GM19099 (cell line): ENCODE measurements at regions not wholly inside any gene's neighbourhood (a gene's known extent, or its start where the extent isn't known, plus 50 kb on each side); places are given as distances from the start of the nearest gene placed in this dataset.

Source experiments
- POLR2A ChIP-seq: IDR thresholded peaks from 3 replicates; pipeline ENCODE4 v1.6.1; 2011; ENCODE audit warnings: low read depth; ENCODE audit not compliant: insufficient read length; ENCODE audit errors: extremely low read depth

DNA sequence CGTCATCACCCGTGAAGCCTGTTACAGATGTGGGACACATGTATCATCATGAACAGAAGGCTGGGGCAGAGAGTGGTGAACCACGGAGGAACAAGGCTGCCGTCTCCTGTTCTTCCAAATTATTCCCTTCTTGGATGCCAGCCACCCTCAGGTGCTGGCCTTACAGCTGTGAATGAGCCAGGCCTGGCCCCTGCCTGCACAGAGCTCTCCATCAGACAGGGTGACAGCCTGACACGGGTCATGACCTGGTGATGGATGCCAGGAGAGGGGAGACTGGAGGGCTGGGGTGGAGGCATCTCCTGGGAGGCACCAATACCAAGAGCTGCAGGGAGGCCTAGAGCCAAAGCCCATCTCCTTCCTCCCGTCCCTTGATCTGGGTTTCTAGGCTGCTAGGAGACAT is 230.0 kb upstream of the C1orf174 start:
- TF ChIP-seq POLR2A = no peak

DNA sequence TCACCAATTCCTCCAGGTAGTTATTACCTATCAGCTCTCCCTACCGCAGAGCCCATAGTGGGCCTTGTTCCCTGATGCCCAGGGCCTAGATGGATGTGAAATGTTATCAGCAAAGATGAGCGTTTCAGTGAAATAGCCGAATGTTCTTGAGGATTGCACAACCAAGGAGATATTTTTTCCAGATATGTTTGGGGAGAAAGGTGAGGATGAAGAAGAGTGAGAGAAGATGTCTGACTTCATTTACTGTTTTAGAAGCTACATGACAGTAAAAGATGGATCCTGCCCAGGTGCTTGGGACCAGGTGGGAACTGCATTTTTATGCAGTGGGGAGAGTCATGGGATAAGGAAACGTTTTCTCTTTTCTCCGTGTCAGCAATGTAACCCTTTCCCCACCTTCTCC is 231.7 kb upstream of the C1orf174 start:
- no peak for TF ChIP-seq POLR2A

- TF ChIP-seq POLR2A = no peak
These were observed 232.6 kb upstream of the C1orf174 start for GRCh38 chr1:4132352-4133296.

GRCh38 chr1:4133297-4133938 is 233.3 kb upstream of the C1orf174 start:
- no peak for TF ChIP-seq POLR2A

DNA sequence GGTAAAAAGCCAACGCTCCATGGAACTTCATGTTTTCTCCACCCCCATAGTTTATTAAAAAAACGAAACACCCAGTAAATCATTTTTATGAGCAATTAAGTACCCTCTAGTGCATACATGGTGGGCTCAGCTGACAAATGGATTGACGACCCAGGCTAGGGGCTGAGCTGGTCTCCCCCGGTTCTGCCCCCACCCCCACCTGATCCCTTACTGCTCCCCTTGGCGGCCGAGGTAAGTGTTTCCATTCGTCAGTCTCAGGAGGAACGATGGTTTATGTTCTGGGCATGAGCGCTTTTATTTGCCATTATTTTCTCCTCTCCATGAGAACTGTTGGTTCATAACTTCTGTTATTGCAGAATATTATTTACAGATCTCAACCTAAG is 233.9 kb upstream of the C1orf174 start:
- TF ChIP-seq POLR2A = no peak

GRCh38 chr1:4137621-4138415 is 237.7 kb upstream of the C1orf174 start:
- no peak for TF ChIP-seq POLR2A

GRCh38 chr1:4139646-4140045 is 239.6 kb upstream of the C1orf174 start:
- TF ChIP-seq POLR2A = no peak

- TF ChIP-seq POLR2A = no peak
These were observed 240.2 kb upstream of the C1orf174 start for GRCh38 chr1:4140241-4140640.

- TF ChIP-seq POLR2A = no peak
These were observed 240.7 kb upstream of the C1orf174 start for GRCh38 chr1:4140821-4141220.

DNA sequence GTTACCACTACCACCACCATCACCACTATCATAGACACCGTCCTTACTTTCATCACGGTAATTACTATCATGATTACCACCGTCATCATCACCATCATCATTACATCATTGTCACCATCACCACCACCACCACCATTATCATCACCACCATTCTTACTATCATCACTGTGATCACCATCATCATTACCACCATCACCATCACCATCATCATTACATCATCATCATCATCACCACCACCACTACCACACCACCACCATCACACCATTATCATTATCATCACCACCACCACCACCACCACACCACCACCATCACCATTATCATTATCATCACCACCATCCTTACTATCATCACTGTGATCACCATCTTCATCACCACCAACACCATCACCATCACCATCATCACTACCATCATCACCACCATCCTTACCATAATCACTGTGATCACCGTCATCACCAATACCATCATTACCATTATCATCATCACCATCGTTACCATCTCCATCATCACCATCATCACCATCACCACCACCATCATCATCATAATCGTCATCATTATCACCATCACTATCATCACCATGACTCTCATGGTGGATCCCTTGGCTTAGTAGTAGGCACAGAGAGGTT is 244.4 kb upstream of the C1orf174 start:
- TF ChIP-seq POLR2A = no peak

- no peak for TF ChIP-seq POLR2A
These were observed 246.0 kb upstream of the C1orf174 start for GRCh38 chr1:4146101-4146500.

DNA sequence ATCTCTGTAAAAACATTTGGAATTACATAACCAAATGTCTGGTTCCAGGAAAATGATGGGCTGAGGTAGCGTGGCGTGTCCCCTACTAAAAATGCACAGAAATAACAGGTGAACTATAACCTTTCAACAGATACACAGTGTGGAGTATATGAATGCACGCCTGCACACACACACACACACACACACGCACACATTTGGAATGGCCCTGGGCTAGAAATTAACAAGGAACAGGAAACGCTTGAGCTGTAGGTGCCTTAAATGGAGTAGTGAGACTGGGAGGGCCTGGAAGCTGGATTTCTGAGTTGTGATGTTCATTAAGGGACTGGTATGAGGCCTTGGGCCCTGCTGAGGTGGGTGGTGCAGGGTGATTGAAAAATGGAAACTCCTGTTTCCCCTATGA is 246.5 kb upstream of the C1orf174 start:
- no peak for TF ChIP-seq POLR2A

DNA sequence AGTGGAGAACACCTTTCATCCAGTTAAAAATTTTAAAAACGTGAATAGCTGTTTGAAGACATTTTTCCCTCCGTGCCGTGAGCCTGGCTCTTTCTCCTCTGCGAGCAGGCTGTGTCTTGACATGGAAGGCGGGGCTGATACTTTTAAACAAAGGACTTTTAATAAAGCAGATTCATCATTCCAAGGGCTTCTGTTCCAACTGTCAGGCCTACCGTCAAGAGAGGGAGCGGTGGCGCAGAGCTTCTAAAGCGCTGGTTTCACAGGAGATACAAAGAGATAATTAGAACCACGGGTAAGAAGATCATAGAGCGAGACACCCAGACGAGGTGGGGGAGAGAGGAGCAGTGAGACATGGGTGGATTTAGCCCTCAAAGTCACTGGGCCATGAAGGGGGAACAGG is 247.4 kb upstream of the C1orf174 start:
- no peak for TF ChIP-seq POLR2A

DNA sequence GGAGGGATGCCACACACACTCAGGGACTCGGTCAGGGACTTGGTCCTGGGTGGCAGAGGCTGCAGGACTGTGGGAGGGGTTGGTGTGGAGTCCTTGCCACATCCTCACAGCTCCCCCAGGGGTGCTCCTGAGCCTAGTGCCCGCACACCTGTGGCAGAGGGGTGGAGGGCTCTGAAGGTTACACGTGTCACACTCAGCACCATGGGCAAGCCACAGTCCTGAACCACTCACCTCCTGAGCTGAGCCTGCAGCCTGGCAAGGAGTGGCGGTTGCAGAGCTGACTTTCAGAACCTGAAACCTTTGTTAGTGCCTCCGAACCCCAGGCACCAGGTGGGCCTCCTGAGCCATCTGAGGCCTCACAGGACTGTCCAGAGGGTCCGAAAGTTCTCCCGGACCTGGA is 249.2 kb upstream of the C1orf174 start:
- TF ChIP-seq POLR2A = no peak

- no peak for TF ChIP-seq POLR2A
These were observed 249.8 kb upstream of the C1orf174 start for GRCh38 chr1:4149831-4150230.
